Muscle of back (tissue), 3 donors: ENCODE measurements at regions not wholly inside any gene's neighbourhood (a gene's known extent, or its start where the extent isn't known, plus 50 kb on each side); places are given as distances from the start of the nearest gene placed in this dataset.
A peak's percentile ranks its signal among the peaks of the same experiment; 100 is the strongest.
"Not testable (repeated sequence)": the region's sequence is repeated elsewhere in the genome, so short reads cannot be mapped to it uniquely, and the experiment has no call there.

Source experiments
- DNase-seq, 3 donors: peaks; one replicate each; pipeline versions ENCODE4 v3.0.0 to v3.0.0-alpha.2; 2013

- peak in 1 of 3 donors; percentile 19 for DNase-seq
Measured at GRCh38 chr5:99600952-99601351, 672.1 kb upstream of the CHD1 start.

GRCh38 chr5:99590806-99591205 lies 662.0 kb upstream of the CHD1 start:
- DNase-seq = no peak

GRCh38 chr5:99589424-99589823 lies 660.6 kb upstream of the CHD1 start:
- no peak for DNase-seq

- DNase-seq = no peak
Measured at GRCh38 chr5:99587983-99588382, 659.2 kb upstream of the CHD1 start.

GRCh38 chr5:99586878-99587277 lies 658.1 kb upstream of the CHD1 start:
- DNase-seq = no peak

GRCh38 chr5:99581204-99581603 lies 652.4 kb upstream of the CHD1 start:
- not testable (repeated sequence) for DNase-seq

GRCh38 chr5:99562937-99563627 lies 634.3 kb upstream of the CHD1 start:
- not testable (repeated sequence) for DNase-seq

GRCh38 chr5:99553211-99553810 lies 624.5 kb upstream of the CHD1 start:
- no peak for DNase-seq

GRCh38 chr5:99544356-99544755 lies 615.5 kb upstream of the CHD1 start:
- DNase-seq = no peak

- DNase-seq = peak in 1 of 3 donors; percentile 10
Measured at GRCh38 chr5:99543841-99544240, 615.0 kb upstream of the CHD1 start.

GRCh38 chr5:99534241-99534640 lies 605.4 kb upstream of the CHD1 start:
- not testable (repeated sequence) for DNase-seq

GRCh38 chr5:99521666-99522065 lies 592.9 kb upstream of the CHD1 start:
- DNase-seq = peak in 1 of 3 donors; percentile 1

GRCh38 chr5:99515864-99516490 lies 587.2 kb upstream of the CHD1 start:
- peak in 2 of 3 donors; percentile 0 to 21 for DNase-seq

- DNase-seq = not testable (repeated sequence)
Measured at GRCh38 chr5:99510237-99510866, 581.5 kb upstream of the CHD1 start.

GRCh38 chr5:99509064-99509463 lies 580.3 kb upstream of the CHD1 start:
- not testable (repeated sequence) for DNase-seq

- DNase-seq = not testable (repeated sequence)
Measured at GRCh38 chr5:99495456-99495855, 566.6 kb upstream of the CHD1 start.

GRCh38 chr5:99478450-99478849 lies 549.6 kb upstream of the CHD1 start:
- not testable (repeated sequence) for DNase-seq

GRCh38 chr5:99473328-99473727 lies 544.5 kb upstream of the CHD1 start:
- DNase-seq = not testable (repeated sequence)

- not testable (repeated sequence) for DNase-seq
Measured at GRCh38 chr5:99471726-99472125, 542.9 kb upstream of the CHD1 start.

GRCh38 chr5:99471178-99471577 lies 542.4 kb upstream of the CHD1 start:
- not testable (repeated sequence) for DNase-seq

- not testable (repeated sequence) for DNase-seq
Measured at GRCh38 chr5:99470636-99471035, 541.8 kb upstream of the CHD1 start.

GRCh38 chr5:99460701-99461100 lies 531.9 kb upstream of the CHD1 start:
- no peak for DNase-seq

- DNase-seq = no peak
Measured at GRCh38 chr5:99453196-99453595, 524.4 kb upstream of the CHD1 start.
